Right cardiac atrium (tissue), 5 donors: ENCODE measurements at regions not wholly inside any gene's neighbourhood (a gene's known extent, or its start where the extent isn't known, plus 50 kb on each side); places are given as distances from the start of the nearest gene placed in this dataset.

Experiments used
- ATAC-seq, 2 donors: fragments of 200-7000 bp; cut with Tn5 transposase; one replicate each; pipeline versions ENCODE4 v1.8.0 to v1.9.1; 2020; ENCODE audit warnings: moderate library complexity in 2 of 2, mild to moderate bottlenecking in 1 of 2
- DNase-seq, 3 donors: peaks; one replicate each; pipeline ENCODE4 v3.0.0-alpha.2; 2020
- H3K27ac ChIP-seq: one replicate; pipeline ENCODE4 v1.5.1; 2013; ENCODE audit warnings: mild to moderate bottlenecking, low read length, control low read depth, moderate library complexity
- H3K27me3 ChIP-seq: one replicate; pipeline ENCODE4 v1.6.1; 2013; ENCODE audit not compliant: control insufficient read depth, insufficient read depth
- H3K4me1 ChIP-seq: one replicate; pipeline ENCODE4 v1.6.1; 2013; ENCODE audit warnings: low read length; ENCODE audit not compliant: control insufficient read depth, insufficient read depth
- H3K4me3 ChIP-seq: one replicate; pipeline ENCODE4 v1.5.1; 2013; ENCODE audit warnings: low read length, control low read depth
- H3K9me3 ChIP-seq: one replicate; pipeline ENCODE4 v1.6.1; 2013; ENCODE audit warnings: low read length; ENCODE audit not compliant: control insufficient read depth
- WGBS: extraction: QIAGEN DNeasy Blood & Tissue Kit; methylation state at CpG from one replicate; pipeline ENCODE4 v1.1.7; 2013; 5-methylcytosine and 5-hydroxymethylcytosine counted together
- intact Hi-C, 4 donors: fragments of 100-400 bp; cut with DNase I; formaldehyde crosslinking; loops; one replicate each; pipeline versions ENCODE4 v1.11.0 to v1.14.0; 2022 to 2023
- donor health status: healthy with polysubstance abuse.
- donor health status: DM: no; HTN: yes; CAD: no.
- donor health status: DM: no; HTN: no; CAD: no.
- donor health status: DM: no; HTN: yes; CAD: no; lungs with severe emphysema.
- donor health status: DM: yes; HTN: yes; CAD: no.

DNA sequence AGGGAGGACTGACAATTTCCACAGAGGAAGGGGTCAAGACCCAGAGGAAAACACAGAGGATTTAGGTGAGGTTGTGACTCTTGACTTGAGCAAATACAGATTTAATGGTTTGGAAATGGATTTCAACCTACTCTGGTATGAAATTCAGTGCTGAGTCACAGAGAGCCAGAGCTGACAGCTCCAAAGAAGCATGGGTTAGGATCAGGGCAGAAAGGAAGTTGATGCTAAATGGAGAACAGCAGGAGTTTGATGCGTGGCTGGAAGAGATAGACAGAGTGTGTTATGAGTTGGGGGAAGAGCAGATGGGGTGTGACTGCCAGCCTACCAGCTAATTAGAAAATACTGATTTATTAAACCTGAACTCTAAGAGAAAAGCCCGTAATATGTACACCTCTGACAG, 272.6 kb downstream of the FOXG1 start:
- no peak overlapping the region for H3K27ac ChIP-seq
- intact Hi-C loops, result no loop called here
- no peak overlapping the region for H3K4me3 ChIP-seq
- no peaks in the 10 kb centered on the region for H3K27me3 ChIP-seq
- DNase-seq, result no peak
- no peaks in the 10 kb centered on the region for H3K9me3 ChIP-seq
- no peak for ATAC-seq
- WGBS, result 56% methylated on average over 2 of the region's 2 CpGs
- H3K4me1 ChIP-seq, result no peaks in the 10 kb centered on the region

DNA sequence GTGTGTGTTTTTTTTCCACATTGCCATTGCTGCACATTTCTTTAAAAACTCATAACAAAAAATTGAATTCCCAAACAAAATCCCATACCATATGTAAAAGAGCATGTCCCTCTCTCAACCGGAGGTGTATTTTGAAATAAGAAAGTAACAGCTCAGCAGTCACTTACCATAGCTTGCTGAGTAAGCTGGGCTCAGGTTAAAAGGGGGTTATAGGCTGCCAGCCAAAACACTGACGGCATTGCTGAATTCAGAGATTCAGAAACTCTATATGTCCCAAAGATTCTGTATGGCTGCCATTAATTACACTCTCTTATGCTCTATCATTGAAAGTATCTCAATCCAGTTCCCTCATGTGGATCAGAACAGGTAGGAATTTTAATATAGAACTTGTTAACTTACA, 276.0 kb downstream of the FOXG1 start:
- Histone ChIP-seq H3K27ac (no peak overlapping the region), H3K27me3 (no peaks in the 10 kb centered on the region), H3K9me3 (no peaks in the 10 kb centered on the region), H3K4me1 (no peaks in the 10 kb centered on the region), H3K4me3 (no peak overlapping the region)
- 52% methylated on average over 2 of the region's 2 CpGs for WGBS
- ATAC-seq (no peak), DNase-seq (no peak)
- intact Hi-C loops, result no loop called here

DNA sequence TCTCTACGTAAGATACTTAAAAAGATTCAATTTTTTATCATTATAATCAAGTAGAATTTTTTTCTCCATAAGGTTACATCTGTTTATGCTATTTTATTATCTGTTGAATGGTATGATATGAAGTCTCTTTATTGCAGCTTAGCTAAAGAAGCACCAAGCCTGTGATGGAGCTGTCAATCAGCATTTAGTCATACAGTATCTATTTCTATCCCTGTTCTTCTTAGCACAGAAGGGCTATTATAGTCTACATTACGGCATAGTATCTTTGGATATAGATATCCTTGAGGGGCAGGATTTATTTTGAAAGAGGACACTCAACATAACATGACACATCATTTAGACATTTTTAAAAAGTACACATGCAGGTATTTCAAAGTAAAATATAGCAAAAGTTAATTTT, 277.1 kb downstream of the FOXG1 start:
- WGBS, result 70% methylated on average over 2 of the region's 2 CpGs

DNA sequence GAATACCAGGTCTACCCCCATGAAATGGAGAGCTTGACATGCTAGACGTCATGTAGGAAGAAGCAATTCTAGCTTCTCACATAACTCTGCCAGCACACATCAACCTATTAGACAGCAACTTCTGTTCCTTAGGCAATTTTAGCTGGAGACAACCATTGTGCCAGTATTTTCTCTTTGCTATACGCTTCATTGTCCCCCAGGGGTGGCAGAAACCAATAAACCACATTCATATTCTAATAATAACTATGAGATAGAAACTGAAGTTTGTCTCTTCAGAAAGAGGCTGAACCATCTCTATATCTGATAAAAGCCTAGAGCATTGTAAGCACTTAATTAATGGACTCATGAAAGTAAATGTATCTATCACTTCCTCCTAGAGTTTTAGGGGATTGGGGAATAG, 278.6 kb downstream of the FOXG1 start:
- H3K4me3 ChIP-seq, result no peak overlapping the region
- H3K27me3 ChIP-seq, result no peaks in the 10 kb centered on the region
- H3K27ac ChIP-seq, result no peak overlapping the region
- H3K9me3 ChIP-seq, result no peaks in the 10 kb centered on the region
- intact Hi-C loops, result no loop called here
- WGBS, result 64% methylated on average over 2 of the region's 2 CpGs
- H3K4me1 ChIP-seq, result no peaks in the 10 kb centered on the region
- ATAC-seq (no peak), DNase-seq (no peak)

More for the DNA sequence above, 277.1 kb downstream of the FOXG1 start:
- H3K4me1 ChIP-seq, result no peaks in the 10 kb centered on the region
- DNase-seq, result no peak
- H3K9me3 ChIP-seq, result no peaks in the 10 kb centered on the region
- ATAC-seq, result no peak
- no peak overlapping the region for H3K4me3 ChIP-seq
- no peaks in the 10 kb centered on the region for H3K27me3 ChIP-seq
- intact Hi-C loops, result no loop called here
- no peak overlapping the region for H3K27ac ChIP-seq

DNA sequence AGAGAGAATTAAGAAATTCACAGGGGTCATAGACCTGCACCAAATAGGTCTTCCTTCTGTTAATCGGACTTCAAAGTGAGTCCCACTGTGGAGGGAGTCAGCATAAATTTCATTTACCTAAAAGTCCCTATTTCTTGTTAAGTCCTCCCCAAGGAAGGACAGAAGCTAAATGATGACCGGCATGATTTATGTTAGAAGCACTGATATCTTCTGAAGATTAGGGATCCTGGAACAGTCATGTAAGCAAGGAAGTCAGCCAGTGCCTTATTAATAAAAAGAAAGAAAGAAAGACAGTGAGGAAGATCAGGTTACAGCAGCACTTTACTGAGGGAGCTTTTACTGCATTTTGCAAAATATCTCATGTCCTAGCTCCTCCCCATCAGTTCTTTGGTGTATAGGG, 287.5 kb downstream of the FOXG1 start:
- H3K4me3 ChIP-seq, result no peak overlapping the region
- 58% methylated on average over 2 of the region's 2 CpGs for WGBS
- H3K27me3 ChIP-seq, result no peaks in the 10 kb centered on the region
- DNase-seq (no peak), ATAC-seq (no peak)
- no peaks in the 10 kb centered on the region for H3K4me1 ChIP-seq
- H3K27ac ChIP-seq, result no peak overlapping the region
- intact Hi-C loops, result no loop called here
- no peaks in the 10 kb centered on the region for H3K9me3 ChIP-seq

DNA sequence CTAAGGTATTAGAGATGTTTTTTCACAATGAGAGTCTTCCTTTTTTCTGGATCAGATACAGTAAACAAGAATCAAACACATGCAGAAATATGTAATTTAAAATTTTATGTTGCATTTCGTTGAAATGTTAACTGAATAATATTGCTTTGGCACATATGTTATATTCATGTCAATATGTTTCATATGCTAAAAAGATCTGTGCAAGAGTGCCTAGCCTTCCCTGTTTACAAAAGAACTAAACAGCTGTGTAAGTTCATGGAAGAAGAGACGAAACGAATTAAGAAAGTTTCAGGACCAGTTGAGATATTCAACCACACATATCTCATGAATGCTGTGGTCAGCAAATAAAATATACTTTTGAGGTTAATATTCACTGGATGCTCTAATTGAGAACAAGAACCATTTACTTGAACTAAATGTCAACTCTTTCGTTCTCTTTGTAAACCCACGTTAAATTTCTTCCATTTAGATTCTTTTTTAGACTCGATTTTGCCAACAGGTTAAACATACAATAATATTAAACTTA, 289.5 kb downstream of the FOXG1 start:
- intact Hi-C loops, result no loop called here
- ATAC-seq (no peak), DNase-seq (no peak)
- H3K9me3 ChIP-seq, result no peaks in the 10 kb centered on the region
- no peak overlapping the region for H3K4me3 ChIP-seq
- H3K27ac ChIP-seq, result no peak overlapping the region
- WGBS, result 72% methylated on average over 6 of the region's 6 CpGs
- H3K4me1 ChIP-seq, result no peaks in the 10 kb centered on the region
- H3K27me3 ChIP-seq, result no peaks in the 10 kb centered on the region

DNA sequence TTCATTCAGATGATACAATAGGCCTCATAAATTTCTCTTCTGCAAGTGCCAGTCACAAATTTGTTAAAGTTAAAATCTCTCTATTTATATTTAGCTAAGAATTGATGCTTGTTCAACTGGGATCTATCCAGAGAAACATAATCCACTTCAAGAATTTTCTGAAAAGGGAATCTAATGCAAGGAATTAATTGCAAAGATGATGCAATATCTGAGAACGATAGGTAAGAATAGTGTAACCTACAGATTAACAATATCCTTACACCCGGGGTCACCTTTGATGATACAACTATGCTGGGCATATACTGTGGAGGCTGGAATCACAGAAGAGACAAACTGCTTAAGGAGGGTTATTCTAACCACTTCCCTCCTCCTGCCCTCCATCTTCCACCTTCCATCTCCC, 295.1 kb downstream of the FOXG1 start:
- WGBS, result 67% methylated on average over 2 of the region's 2 CpGs
- ATAC-seq (no peak), DNase-seq (no peak)
- no peak overlapping the region for H3K27ac ChIP-seq
- no peaks in the 10 kb centered on the region for H3K27me3 ChIP-seq
- no peaks in the 10 kb centered on the region for H3K4me1 ChIP-seq
- intact Hi-C loops, result no loop called here
- no peak overlapping the region for H3K4me3 ChIP-seq
- H3K9me3 ChIP-seq, result no peaks in the 10 kb centered on the region

DNA sequence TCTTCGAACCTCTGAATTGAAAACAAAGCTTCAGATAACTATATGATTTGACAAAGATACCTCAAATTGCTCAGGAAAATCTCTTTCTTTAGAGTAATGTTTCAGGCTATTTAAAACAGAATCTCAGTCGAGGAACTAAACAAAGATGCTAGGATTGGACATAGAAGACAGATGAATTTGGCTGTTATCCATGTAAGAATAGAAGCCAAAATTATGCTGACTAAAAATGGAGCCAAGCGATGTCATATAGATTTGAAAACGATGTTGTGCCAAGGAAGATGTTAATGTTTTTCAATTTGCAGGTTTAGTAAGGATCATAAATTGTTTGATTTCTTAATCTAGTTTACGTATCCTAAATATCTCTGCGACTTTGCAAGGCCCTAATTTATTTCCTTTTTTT, 295.9 kb downstream of the FOXG1 start:
- intact Hi-C loops, result no loop called here
- no peak for ATAC-seq

DNA sequence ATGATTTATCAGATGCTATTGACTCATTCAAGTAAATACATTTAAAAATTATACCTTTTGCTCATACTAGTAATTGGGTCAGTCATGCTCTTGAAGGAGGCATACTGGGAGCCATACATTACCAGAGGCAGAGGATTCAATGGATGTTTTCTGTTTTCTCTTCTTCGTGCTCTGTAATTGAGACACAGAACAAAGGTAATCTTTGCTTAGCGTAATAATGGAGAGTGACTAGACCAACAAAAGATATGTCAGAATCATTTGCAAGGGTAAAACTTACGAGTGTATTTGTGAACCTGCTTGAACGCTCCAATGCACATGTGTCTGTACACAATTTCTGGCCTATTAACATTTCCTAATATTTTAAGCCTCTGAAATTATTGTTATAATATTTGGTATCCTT, 296.4 kb downstream of the FOXG1 start:
- no peak overlapping the region for H3K4me3 ChIP-seq
- H3K27ac ChIP-seq, result no peak overlapping the region
- WGBS, result 84% methylated on average over 4 of the region's 4 CpGs
- no peaks in the 10 kb centered on the region for H3K4me1 ChIP-seq
- no peak for ATAC-seq
- intact Hi-C loops, result no loop called here
- DNase-seq, result no peak
- H3K27me3 ChIP-seq, result no peaks in the 10 kb centered on the region
- peaks cover 2% of the 10 kb centered on the region for H3K9me3 ChIP-seq

More for the DNA sequence above, 295.9 kb downstream of the FOXG1 start:
- no peak for DNase-seq
- 64% methylated on average over 6 of the region's 6 CpGs for WGBS
- H3K9me3 ChIP-seq, result peaks cover 2% of the 10 kb centered on the region
- no peaks in the 10 kb centered on the region for H3K4me1 ChIP-seq
- H3K27me3 ChIP-seq, result no peaks in the 10 kb centered on the region
- no peak overlapping the region for H3K4me3 ChIP-seq
- no peak overlapping the region for H3K27ac ChIP-seq

DNA sequence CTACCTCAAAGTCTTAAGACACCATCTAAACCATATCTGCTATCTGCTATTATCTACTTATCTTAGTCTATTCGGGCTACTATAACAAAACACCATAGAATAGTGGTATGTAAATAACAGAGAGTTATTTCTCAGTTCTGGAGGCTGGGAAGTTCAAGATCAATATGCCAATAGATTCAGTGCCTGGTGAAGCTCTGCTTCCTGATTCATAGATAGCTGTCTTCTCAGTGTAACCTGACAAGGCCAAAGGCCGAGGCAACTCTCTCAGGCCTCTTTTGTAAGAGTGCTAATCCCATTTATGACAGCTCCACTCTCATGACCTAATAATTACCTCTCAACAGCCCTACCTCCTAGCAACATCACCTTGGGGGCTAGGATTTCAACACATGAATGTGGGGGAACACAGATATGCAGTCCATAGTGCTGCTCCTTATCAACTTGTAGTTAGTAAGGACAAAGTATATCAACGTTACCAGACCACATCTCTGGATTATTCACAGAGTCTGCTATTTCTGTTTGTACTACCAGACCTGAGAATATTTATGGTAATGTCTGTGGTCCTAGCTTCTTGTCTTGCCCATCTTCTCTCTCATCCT, 297.8 kb downstream of the FOXG1 start:
- intact Hi-C loops, result no loop called here
- Histone ChIP-seq H3K9me3 (peaks cover 2% of the 10 kb centered on the region), H3K4me3 (no peak overlapping the region), H3K4me1 (no peaks in the 10 kb centered on the region), H3K27me3 (no peaks in the 10 kb centered on the region), H3K27ac (no peak overlapping the region)
- ATAC-seq (no peak), DNase-seq (no peak)
- 58% methylated on average over 3 of the region's 3 CpGs for WGBS

DNA sequence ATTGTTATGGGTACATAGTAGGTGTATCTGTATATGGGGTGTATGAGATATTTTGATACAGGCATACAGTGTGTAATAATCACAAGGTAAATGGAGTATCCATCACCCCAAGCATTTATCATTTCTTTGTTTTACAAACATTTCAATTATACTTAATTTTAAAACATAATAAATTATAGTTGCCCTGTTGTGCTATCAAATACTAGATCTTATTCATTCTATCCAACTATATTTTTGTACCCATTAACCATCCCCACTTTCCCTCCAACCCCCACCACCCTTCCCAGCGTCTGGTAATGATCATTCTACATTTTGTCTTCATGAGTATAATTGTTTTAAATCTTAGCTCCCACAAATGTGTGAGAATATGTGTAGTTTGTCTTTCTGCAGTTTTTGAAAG, 302.6 kb downstream of the FOXG1 start:
- Histone ChIP-seq H3K9me3 (peaks cover 4% of the 10 kb centered on the region), H3K4me1 (no peaks in the 10 kb centered on the region), H3K27ac (no peak overlapping the region), H3K27me3 (no peaks in the 10 kb centered on the region), H3K4me3 (no peak overlapping the region)
- no peak for ATAC-seq
- intact Hi-C loops, result no loop called here
- 58% methylated on average over 1 of the region's 1 CpG for WGBS
- no peak for DNase-seq

DNA sequence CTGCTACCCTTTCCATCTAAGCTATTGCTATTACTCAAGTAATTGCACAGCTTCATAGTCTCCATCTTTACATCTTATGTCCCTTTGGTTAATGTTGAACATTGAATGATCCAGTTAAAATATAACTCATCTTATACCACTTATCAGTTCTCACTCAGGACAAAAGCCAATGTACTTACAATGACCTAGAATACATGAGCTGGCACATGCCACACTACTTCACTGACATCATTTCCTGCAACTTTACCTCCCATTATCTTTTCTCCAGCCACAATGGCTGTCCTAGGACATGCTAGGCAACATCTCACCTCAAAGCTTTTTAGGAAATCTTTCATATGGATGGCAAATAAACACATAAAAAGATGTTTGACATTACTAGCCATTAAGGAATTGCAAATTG, 309.2 kb downstream of the FOXG1 start:
- DNase-seq (no peak), ATAC-seq (no peak)
- intact Hi-C loops, result no loop called here
- H3K9me3 ChIP-seq, result peaks cover 2% of the 10 kb centered on the region
- no peaks in the 10 kb centered on the region for H3K4me1 ChIP-seq
- H3K27me3 ChIP-seq, result no peaks in the 10 kb centered on the region
- no peak overlapping the region for H3K4me3 ChIP-seq
- no peak overlapping the region for H3K27ac ChIP-seq
